SKM-1 (cell line): ENCODE measurements at regions not wholly inside any gene's neighbourhood (a gene's known extent, or its start where the extent isn't known, plus 50 kb on each side); places are given as distances from the start of the nearest gene placed in this dataset.
A peak's percentile ranks its signal among the peaks of the same experiment; 100 is the strongest.

Experiments used
- DNase-seq: peaks from one replicate; lab custom pipeline; 2025; ENCODE audit not compliant: unreplicated experiment; lab: John Stamatoyannopoulos, UW

DNA sequence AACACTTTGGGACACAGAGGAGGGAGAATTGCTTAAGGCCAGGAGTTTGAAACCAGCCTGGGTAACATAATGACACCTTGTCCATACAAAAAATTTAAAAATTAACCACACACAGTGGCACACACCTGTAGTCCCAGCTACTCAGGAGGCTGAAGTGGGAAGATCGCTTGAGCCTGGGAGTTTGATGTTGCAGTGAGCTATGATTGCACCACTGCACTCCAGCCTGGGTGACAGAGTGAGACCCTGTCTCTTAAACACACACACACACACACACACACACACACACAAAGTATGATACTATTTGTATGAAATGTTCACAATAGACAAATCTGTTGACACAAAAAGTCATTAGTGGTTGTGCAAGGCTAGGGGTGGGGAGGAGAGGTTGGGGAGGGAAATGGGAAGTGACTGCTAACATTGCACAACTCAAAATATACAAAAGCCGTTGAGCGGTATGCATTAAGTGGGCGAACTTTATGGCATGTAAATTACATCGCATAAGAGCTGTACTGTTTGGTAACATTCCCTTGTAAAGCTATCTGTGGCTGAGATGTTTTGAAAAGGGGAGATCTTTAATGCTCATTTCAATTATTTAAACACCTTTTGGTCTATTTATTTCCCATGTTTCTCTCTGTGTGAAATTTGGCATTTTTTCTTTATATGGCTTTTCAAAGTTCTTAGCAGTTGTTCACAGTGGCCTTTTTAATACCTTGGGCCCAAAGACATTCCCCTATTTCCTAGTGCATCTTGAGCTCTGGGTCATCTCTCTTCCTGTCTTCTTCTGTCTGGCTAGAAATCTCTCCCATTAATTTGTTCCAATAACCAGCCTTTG lies 58.9 kb upstream of the ZNF516 start:
- DNase-seq, result peak; percentile 90

DNA sequence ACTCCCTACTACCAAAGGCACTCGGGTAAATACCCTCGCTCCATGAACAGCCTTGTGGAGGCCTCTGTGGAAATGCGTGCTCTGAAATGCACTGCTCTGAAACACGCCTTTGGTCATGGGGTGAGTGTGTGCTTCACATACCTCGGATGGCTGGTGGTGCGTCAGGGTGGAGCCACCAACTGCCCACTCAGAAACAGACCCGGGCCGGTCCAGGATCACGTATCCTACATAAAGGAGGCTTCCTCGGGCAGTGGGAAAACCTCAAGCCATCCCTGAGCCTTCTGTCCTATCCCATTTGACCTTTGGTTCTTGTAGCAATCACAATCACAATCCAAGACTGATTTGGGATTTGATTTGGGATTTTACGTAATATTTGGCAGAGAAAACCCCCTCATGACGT lies 53.5 kb upstream of the ZNF516 start:
- no peak for DNase-seq

DNA sequence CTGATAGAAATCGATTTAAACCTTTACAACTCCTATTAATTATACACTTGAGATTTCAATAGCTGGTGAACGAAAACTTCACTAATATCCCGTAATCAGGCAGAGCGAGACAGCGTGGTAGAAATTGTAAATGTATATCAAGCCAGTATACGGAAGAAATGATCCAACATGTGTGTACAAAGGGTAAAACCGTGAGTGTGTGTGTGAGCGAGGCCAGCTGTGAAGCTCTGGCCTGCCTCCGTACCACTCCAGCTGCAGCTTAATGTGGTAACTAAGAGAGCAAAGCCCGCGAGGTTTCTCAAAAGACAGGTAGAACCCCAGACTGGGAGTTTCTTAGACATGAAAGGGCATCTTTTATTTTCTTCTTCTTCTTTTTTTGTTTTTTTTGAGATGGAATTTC lies 52.3 kb upstream of the ZNF516 start:
- DNase-seq, result no peak

DNA sequence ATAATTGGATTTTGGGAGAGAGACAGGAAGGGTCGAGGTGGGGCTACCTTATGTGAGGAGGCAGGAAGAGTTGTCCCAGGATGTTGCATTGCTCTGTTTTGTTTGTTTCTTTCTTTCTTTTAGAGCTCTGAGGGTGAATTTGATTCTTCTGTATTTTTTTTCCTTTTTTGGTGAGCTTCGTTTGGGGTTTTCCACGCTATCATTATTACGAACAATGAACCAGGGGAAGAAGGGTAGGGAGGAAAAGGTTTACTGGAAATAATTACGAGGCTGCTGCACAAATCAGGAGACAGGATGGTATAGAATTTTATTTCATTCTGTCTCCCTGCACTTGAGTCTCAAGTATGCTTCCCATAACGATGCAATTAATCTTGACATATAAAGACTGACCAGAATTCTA lies 51.4 kb upstream of the ZNF516 start:
- no peak for DNase-seq

DNA sequence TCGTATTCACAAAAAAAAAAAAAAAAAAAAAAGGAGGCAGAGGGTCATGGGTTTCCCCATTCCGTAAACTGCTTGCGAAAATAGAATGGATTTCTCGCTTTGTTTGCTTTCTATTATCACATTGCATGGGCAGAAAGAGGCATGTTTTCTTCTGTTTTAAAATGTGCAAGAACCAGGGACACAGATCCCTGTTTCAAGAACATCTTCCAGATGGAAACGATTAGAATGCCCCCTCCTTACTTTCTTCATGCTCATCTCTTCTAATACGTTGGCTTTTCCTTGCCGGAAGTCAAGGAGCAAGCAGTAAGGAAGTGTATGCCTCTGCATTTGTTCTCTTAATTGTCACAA lies 51.0 kb upstream of the ZNF516 start:
- no peak for DNase-seq

DNA sequence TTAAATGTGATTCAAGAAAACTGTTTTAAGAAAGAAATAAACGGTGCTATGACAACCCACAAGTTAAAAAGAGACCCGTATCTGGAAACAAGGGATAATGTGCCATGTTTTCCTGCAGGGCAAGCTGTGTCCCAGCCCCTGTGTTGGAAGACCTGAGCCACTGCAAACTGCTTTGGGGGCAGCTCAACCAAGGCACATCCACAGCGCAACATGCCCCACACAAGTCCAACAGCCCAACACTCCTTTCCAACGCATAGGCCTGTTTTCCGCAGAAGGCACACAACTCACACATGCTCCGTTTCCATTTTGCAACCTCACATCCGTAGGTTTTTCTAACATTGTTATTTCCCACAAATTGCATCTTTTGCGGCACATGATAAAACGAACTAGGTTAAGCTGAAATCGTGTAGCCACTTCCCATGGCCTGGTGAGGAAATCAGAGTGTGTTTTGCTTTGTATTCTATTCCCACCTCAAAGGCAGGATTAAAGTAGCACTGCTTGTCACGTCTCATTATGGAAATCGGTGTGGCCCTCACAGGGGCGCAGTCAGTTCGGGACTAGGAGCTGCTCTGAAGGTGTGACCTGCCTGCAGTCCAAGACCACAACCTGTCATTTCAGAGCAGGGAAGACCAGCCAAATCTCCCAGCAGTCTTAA lies 50.5 kb upstream of the ZNF516 start:
- peak; percentile 43 for DNase-seq

DNA sequence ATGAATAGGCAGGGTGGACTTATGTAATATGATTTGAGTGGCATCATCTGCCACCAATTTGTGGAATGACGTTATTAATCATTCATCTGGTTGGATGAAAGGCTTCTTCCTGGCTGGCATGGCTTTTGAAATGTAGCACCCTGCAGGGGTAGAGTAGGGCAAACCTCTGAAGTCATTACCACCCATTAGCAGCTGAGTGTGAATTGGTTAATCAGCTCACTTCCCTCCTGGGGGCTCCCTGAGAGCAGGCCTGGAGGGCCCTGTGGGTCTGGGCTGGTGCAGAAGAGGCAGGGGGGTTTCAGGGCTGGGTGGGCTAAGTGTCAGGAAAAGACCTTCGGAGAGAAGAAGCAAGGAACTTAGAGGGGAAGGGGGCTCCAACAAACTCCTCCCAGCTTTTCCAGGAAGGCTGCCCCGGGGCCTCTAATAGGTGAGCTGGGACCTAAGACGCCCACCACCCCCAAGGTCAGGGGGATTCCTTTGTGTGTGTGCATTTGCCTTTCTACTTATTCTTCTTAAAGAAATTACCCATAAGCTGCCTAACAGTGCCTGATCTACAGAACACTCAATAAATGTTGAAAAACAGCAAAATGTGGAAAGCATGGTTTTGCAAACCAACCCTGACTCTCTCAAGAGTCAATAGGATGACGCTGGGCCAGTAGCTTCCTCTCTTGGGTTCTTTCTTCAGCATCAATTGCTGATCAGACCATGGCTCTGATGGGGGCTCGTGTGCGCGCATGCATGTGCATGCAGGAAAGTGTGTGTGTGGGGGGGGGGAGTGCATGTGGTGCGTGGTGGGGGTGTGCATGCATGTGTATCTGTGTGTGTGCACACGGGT lies 49.7 kb upstream of the ZNF516 start:
- DNase-seq, result no peak
